ENCODE measurements at regions not wholly inside any gene's neighbourhood (a gene's known extent, or its start where the extent isn't known, plus 50 kb on each side); places are given as distances from the start of the nearest gene placed in this dataset.

DNA sequence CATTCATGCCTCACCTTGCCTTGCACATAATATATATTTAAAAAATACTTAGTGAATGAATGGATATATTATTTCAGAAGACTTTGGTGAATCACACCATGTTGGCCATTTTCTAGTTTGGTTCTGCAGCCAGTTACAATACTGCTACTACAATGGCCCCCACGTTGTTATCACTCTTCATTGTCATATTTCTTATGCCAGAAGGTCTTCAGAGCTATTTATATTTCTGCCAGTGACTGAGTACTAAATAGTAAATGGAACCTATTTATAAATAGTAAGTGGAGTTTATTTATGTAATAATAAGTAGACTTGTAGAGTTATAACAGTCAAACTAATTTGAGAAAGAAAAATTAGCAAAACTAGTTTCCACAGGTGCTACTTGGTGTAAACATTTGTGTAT lies 516.6 kb upstream of the SYT4 start:
- TF ChIP-seq, protein P1, sequence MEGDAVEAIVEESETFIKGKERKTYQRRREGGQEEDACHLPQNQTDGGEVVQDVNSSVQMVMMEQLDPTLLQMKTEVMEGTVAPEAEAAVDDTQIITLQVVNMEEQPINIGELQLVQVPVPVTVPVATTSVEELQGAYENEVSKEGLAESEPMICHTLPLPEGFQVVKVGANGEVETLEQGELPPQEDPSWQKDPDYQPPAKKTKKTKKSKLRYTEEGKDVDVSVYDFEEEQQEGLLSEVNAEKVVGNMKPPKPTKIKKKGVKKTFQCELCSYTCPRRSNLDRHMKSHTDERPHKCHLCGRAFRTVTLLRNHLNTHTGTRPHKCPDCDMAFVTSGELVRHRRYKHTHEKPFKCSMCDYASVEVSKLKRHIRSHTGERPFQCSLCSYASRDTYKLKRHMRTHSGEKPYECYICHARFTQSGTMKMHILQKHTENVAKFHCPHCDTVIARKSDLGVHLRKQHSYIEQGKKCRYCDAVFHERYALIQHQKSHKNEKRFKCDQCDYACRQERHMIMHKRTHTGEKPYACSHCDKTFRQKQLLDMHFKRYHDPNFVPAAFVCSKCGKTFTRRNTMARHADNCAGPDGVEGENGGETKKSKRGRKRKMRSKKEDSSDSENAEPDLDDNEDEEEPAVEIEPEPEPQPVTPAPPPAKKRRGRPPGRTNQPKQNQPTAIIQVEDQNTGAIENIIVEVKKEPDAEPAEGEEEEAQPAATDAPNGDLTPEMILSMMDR (IDR thresholded peaks at IDR 0.05; ENCODE audit: insufficient read depth, low read length, poor library complexity, severe bottlenecking): no peak
- no peak for TF ChIP-seq EZH2phosphoT487 (conservative IDR thresholded peaks at IDR 0.05; ENCODE audit: low read length)

Measured in SU-DHL-6 (cell line).